Anterior cingulate cortex (tissue), 58 donors: ENCODE measurements at regions not wholly inside any gene's neighbourhood (a gene's known extent, or its start where the extent isn't known, plus 50 kb on each side); places are given as distances from the start of the nearest gene placed in this dataset.
A peak's percentile ranks its signal among the peaks of the same experiment; 100 is the strongest.

Experiments
- DNase-seq, 58 donors: peaks; one replicate each; lab custom pipeline; 2025; lab: John Stamatoyannopoulos, UW

GRCh38 chr15:93515256-93516051 is 426.4 kb upstream of the RGMA start:
- no peak for DNase-seq

- DNase-seq: no peak
These were observed 417.6 kb upstream of the RGMA start for GRCh38 chr15:93506646-93507045.

GRCh38 chr15:93505506-93505905 is 416.5 kb upstream of the RGMA start:
- no peak for DNase-seq

GRCh38 chr15:93501946-93502345 is 412.9 kb upstream of the RGMA start:
- no peak for DNase-seq

GRCh38 chr15:93500155-93500554 is 411.1 kb upstream of the RGMA start:
- DNase-seq: no peak

GRCh38 chr15:93497291-93497690 is 408.3 kb upstream of the RGMA start:
- DNase-seq: no peak

GRCh38 chr15:93496888-93497287 is 407.9 kb upstream of the RGMA start:
- no peak for DNase-seq

- peak in 2 of 58 donors; percentile 8 to 18 for DNase-seq
These were observed 407.0 kb upstream of the RGMA start for GRCh38 chr15:93495799-93496637.

GRCh38 chr15:93493172-93493571 is 404.2 kb upstream of the RGMA start:
- DNase-seq: no peak

GRCh38 chr15:93491291-93491690 is 402.3 kb upstream of the RGMA start:
- DNase-seq: no peak

GRCh38 chr15:93488296-93488713 is 399.3 kb upstream of the RGMA start:
- no peak for DNase-seq

- DNase-seq: no peak
These were observed 397.6 kb upstream of the RGMA start for GRCh38 chr15:93486407-93487117.

GRCh38 chr15:93485438-93486327 is 396.7 kb upstream of the RGMA start:
- peak in 1 of 58 donors; percentile 52 for DNase-seq

- DNase-seq: no peak
These were observed 394.9 kb upstream of the RGMA start for GRCh38 chr15:93483923-93484322.

GRCh38 chr15:93482731-93483130 is 393.7 kb upstream of the RGMA start:
- DNase-seq: no peak

GRCh38 chr15:93479715-93480114 is 390.7 kb upstream of the RGMA start:
- DNase-seq: no peak

GRCh38 chr15:93478947-93479346 is 389.9 kb upstream of the RGMA start:
- no peak for DNase-seq

GRCh38 chr15:93477721-93478120 is 388.7 kb upstream of the RGMA start:
- DNase-seq: no peak

GRCh38 chr15:93477188-93477587 is 388.2 kb upstream of the RGMA start:
- DNase-seq: no peak
